C4-2B (cell line): ENCODE measurements at regions not wholly inside any gene's neighbourhood (a gene's known extent, or its start where the extent isn't known, plus 50 kb on each side); places are given as distances from the start of the nearest gene placed in this dataset.
"Not testable (repeated sequence)": the region's sequence is repeated elsewhere in the genome, so short reads cannot be mapped to it uniquely, and the experiment has no call there.

ENCODE experiments used
- H3K27ac ChIP-seq: fragments of 450-650 bp; 2 replicates; pipeline ENCODE4 v1.5.1; 2017
- ZFX ChIP-seq: fragments of 450-650 bp; IDR thresholded peaks from 2 replicates; pipeline ENCODE4 v1.6.1; 2017
- TF ChIP-seq, protein P1 (sequence below): fragments of 450-650 bp; conservative IDR thresholded peaks from 2 replicates; pipeline ENCODE4 v1.5.1; 2017; ENCODE audit warnings: mild to moderate bottlenecking

GRCh38 chr5:67983251-67984110, 232.1 kb upstream of the PIK3R1 start:
- no peak for TF ChIP-seq ZFX
- TF ChIP-seq, protein P1, sequence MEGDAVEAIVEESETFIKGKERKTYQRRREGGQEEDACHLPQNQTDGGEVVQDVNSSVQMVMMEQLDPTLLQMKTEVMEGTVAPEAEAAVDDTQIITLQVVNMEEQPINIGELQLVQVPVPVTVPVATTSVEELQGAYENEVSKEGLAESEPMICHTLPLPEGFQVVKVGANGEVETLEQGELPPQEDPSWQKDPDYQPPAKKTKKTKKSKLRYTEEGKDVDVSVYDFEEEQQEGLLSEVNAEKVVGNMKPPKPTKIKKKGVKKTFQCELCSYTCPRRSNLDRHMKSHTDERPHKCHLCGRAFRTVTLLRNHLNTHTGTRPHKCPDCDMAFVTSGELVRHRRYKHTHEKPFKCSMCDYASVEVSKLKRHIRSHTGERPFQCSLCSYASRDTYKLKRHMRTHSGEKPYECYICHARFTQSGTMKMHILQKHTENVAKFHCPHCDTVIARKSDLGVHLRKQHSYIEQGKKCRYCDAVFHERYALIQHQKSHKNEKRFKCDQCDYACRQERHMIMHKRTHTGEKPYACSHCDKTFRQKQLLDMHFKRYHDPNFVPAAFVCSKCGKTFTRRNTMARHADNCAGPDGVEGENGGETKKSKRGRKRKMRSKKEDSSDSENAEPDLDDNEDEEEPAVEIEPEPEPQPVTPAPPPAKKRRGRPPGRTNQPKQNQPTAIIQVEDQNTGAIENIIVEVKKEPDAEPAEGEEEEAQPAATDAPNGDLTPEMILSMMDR, result no peak
- no peak overlapping the region for H3K27ac ChIP-seq

DNA sequence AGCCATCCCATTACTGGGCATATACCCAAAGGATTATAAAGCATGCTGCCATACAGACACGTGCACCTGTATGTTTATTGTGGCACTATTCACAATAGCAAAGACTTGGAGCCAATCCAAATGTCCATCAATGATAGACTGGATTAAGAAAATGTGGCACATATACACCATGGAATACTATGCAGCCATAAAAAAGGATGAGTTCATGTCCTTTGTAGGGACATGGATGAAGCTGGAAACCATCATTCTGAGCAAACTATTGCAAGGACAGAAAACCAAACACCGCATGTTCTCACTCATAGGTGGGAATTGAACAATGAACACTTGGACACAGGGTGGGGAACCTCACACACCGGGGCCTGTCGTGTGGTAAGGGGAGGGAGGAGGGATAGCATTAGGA, 233.4 kb upstream of the PIK3R1 start:
- not testable (repeated sequence) for H3K27ac ChIP-seq

- H3K27ac ChIP-seq, result no peak overlapping the region
- no peak for TF ChIP-seq ZFX
- TF ChIP-seq, protein P1, result no peak
These were observed 237.4 kb upstream of the PIK3R1 start for GRCh38 chr5:67978171-67978570.

DNA sequence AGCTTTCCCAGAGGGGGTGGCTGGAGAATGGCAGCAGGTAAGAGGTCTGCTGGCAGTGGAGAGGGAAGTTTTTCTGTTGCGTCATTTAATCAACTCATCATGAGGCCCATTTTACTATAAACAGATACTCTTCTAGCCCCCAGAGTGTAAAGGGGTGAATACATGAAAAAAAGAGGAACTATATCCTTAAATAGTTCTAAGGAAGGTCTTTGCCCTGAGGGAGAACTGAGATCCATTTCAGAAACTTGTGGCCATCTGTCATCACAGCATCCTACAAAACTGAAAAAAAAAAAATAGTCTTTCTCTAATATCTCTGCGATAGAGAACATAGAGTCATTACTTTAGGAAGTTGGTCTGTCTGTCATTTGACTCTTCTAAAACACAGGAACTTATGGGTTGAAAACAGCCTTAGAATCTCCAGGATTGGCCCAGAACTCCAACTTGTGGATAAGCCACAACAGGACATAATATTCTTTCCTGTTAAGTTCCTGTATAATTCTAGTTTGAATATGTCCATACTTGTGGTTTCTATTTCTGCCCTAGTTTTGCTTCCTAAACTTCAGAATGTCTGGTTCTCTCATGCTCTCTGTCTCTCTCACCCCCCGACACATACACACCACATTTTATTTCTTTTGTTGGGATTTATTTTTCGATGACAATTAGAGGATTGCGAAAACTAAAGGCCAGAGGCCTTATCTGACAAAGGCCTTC, 238.5 kb upstream of the PIK3R1 start:
- H3K27ac ChIP-seq, result no peak overlapping the region
- TF ChIP-seq ZFX, result no peak
- TF ChIP-seq, protein P1, result no peak

GRCh38 chr5:67976181-67976580, 239.4 kb upstream of the PIK3R1 start:
- TF ChIP-seq, protein P1, result no peak
- no peak for TF ChIP-seq ZFX
- H3K27ac ChIP-seq, result no peak overlapping the region

DNA sequence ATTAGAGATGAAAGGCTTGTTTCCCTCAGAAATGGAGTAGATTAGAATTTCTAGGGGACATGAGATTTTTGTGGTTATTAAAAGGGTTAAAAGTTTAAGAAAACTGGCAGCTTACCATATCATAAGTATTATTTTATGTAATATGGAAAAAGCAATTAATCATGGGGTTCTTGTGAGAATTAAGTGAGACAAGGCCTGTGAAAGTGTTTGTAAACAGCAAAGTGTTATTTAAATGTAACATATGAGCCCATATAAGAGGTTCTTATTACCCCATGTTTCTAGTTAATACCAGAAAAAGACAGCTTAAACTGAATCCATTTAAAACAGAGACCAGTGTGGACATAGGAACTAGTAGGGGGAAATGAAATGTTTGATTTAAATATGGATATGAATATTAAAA, 241.1 kb upstream of the PIK3R1 start:
- H3K27ac ChIP-seq, result no peak overlapping the region
- TF ChIP-seq, protein P1, result no peak
- no peak for TF ChIP-seq ZFX

- TF ChIP-seq ZFX, result no peak
- TF ChIP-seq, protein P1, result no peak
- H3K27ac ChIP-seq, result no peak overlapping the region
These were observed 241.5 kb upstream of the PIK3R1 start for GRCh38 chr5:67974054-67974453.
